GM21526 (cell line): ENCODE measurements at regions not wholly inside any gene's neighbourhood (a gene's known extent, or its start where the extent isn't known, plus 50 kb on each side); places are given as distances from the start of the nearest gene placed in this dataset.

Source experiments
- ATAC-seq: cut with Tn5 transposase; IDR thresholded peaks from one replicate; pipeline ENCODE4 v1.9.1; 2021; ENCODE audit warnings: moderate library complexity; ENCODE audit not compliant: unreplicated experiment, low FRiP score

DNA sequence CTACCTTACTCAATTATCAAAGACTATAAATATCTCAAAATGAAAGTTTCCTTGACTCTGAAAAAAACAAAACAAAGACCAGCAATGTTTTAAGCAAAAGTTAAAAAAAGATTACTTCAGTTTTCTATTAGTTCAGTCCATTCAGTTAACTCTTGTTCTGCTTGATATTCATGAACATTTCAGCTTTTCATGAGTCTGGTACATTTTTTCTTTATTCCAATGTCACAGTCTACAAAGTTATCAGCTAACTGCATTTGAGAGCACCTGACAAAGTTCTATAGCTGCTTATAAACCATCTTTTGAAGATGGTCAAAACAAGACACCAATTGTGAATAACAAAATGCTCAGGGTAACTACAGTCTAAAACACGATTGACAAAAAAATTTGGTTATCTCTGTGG, 156.1 kb upstream of the NOX3 start:
- no peak for ATAC-seq

GRCh38 chr6:155604991-155605390, 149.4 kb upstream of the NOX3 start:
- ATAC-seq = no peak

GRCh38 chr6:155599561-155599960, 143.9 kb upstream of the NOX3 start:
- ATAC-seq = no peak

DNA sequence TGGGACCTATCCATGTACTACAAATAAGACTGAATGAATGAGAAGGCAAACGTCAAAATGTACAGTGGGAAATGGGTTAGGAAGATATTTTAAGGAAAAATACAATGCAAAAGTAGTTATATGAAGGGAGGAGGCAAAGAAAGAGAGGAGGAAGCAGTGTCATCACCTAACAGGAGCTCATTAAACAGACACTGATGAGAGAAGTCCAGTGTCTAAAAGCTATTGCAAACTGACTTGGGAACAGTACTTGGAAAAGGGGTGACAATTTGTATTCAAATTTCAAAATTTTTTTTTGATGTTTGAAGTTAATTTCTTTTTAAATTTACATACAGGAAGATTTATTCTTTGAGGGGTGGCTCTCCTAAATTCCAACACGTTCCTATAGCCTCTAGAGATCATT, 143.5 kb upstream of the NOX3 start:
- no peak for ATAC-seq

- no peak for ATAC-seq
These were observed 139.6 kb upstream of the NOX3 start for GRCh38 chr6:155595284-155595683.

GRCh38 chr6:155591741-155592140, 136.1 kb upstream of the NOX3 start:
- no peak for ATAC-seq

DNA sequence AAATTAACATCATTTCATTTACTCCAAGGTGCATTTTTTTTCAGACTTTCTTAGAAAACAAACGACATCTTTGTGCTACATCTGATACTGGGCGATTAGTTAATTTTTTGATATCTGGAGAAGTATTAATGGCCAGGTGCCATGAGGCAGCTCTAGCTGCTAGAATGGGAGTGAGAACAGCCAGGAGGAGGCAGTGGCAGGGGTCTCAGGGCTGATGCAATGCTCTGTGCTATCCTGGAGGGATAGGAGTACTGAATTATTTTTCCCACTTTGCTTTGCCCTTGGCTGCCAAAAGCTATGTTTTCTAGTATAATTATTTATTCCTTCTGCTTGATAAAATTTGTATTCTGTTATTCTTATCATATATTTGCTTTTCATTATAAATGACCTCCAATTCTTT, 133.6 kb upstream of the NOX3 start:
- no peak for ATAC-seq

DNA sequence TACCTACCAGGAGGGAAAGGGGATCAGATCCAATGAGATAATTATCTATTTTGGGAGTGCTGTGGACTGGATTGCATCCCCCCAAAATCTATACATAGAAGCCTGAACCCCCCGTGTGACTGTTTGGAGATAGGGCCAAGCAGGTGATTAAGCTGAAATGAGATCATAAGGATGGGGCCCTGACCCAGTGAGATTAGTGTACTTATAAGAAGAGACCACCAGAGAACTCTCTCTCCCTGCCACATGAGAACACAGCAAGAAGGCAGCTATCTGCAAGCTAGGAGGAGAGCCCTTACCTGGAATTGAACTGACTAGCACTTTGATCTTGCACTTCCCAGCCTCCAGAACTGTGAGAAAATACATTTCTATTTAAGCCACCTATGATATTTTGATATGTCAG, 132.2 kb upstream of the NOX3 start:
- ATAC-seq = no peak

DNA sequence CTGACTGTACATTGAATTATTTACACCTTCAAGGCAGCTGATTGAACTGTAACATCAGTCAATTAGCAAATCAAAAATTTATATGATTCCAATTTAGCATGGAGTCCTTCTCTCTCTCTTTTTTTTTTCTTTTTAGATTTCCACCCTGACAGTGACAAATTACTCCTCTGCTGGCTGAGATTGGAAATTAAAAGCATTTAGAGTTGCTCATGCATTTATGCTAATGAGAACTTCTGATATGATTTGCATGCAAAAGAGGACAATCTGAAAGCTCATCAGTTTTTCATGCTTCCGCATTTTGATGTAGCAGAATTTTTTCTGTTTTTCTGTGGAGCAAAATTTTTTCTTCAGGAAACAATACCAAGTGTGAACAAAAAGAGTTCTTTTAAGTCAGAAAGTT, 130.5 kb upstream of the NOX3 start:
- ATAC-seq = no peak

GRCh38 chr6:155584006-155584405, 128.4 kb upstream of the NOX3 start:
- ATAC-seq = no peak

- no peak for ATAC-seq
These were observed 126.7 kb upstream of the NOX3 start for GRCh38 chr6:155582016-155582991.

DNA sequence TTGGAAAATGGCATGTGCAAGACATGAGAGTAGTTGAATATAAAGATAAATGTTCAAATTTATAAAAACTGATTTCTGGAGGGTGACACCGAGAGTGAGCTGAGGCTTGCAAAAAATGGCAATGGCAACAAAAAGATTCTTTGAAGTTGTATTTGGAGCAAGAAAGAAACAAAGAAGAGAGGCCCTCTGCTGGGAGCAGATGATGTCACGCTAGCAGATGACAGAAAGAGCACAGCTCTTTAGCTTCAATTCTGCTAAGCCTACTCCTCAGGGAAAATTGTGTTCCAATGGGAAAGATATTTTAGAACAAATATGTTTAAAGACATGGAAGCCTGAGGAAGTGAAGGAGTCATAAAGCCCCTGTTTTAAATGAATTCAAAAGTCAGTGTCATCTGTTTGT, 125.3 kb upstream of the NOX3 start:
- no peak for ATAC-seq

GRCh38 chr6:155578251-155578650, 122.6 kb upstream of the NOX3 start:
- no peak for ATAC-seq

DNA sequence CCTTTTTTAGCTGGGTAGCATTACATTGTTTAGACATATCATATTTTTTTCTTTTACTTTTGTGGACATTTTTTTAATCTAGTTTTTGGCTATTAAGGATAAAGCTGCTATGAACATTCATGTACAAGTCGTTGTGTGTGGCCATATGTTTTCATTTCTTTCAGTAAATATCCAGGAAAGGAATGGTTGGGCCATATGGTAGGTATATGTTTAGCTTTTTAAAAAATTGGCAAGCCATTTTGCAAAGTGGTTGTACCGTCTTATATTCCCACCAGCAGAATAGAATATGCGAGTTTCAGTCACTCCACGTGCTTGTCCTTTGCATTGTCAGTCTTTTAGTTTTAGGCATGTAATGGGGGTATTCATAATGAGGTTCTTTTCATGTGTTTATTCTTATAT, 106.3 kb upstream of the NOX3 start:
- ATAC-seq = no peak

DNA sequence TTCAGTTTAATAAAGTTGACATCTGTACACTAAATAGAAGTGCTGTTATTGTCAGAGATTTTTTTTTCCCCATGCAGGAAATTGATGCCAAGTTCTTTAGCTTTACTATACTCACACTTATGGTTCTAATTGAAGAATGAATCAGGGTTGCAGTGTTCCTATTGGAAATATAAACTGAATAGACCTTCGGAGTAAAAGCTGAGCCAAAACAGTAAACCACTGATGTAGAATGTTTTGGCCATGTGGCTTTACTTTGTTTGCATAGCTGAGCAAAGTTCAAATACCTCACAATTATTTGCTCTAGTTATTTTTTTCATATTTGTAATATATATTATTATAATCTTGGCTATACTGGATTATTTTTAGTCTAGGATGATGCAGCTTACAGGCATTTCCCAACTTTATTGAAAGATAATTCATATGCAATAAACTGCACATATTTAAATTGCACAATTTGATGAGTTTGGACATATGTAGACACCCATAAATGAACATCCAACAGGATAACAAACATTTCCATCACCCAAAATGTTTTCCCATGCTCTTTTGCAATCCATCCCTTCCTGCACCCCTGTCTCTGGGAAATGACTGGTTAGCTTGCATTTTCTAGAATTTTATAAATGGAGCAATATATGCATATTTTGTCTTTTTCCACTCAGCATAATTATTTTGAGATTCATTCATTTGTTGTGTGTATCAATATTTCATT, 105.8 kb upstream of the NOX3 start:
- ATAC-seq = no peak

DNA sequence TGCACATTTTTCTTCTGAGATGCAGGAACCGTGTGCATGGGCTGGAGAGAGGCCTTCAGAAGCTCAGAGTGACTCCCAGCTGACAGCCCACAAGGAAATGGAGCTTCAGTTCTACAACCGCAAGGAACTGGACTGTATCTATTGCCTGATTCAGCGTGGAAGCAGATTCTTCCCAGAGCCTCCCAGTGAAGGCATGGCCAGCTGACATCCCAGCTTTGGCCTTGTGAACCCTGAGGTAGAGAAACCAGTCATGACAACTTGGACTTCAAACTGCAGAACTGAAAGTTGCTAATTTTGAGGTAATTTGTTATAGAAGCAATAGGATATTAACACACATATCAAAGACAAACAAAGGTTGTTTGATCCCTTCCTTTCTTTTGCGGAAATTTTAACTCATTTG, 94.3 kb upstream of the NOX3 start:
- ATAC-seq = no peak

GRCh38 chr6:155549028-155549798, 93.6 kb upstream of the NOX3 start:
- ATAC-seq = no peak

DNA sequence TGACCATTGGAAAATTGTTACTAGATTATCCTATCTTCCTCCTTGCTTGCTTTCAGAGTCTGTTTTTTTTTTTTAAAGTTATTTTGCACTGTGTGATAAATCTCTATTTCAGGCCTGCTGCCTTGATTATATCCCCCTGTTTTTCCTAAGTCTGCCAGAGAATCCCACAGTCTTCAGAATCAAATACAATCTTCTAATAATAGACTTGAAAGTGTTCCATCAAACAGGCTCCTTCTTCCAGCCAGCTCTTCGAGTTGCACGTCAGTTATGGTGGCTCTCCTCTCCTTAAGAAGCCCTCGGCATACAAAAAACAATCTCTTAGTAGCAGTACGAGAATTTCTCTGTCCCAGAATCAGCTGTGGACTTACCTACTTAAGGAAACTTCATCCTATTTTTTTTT, 92.9 kb upstream of the NOX3 start:
- ATAC-seq = no peak

- no peak for ATAC-seq
These were observed 89.0 kb upstream of the NOX3 start for GRCh38 chr6:155544677-155545076.

GRCh38 chr6:155543166-155543847, 87.7 kb upstream of the NOX3 start:
- no peak for ATAC-seq

- no peak for ATAC-seq
These were observed 86.4 kb upstream of the NOX3 start for GRCh38 chr6:155542036-155542435.
